Transverse colon (tissue), 4 donors: ENCODE measurements at regions not wholly inside any gene's neighbourhood (a gene's known extent, or its start where the extent isn't known, plus 50 kb on each side); places are given as distances from the start of the nearest gene placed in this dataset.

ENCODE experiments used
- DNase-seq: peaks from one replicate; pipeline ENCODE4 v3.0.0-alpha.2; 2019
- H3K27ac ChIP-seq, 4 donors: fragments of 200-600 bp; sonication (generic); 2 replicates each; pipeline ENCODE4 v1.5.1; 2016 to 2018; ENCODE audit warnings: inconsistent platforms in 4 of 4
- H3K27me3 ChIP-seq: fragments of 200-600 bp; sonication (generic); 2 replicates; pipeline ENCODE4 v1.5.1; 2017; ENCODE audit warnings: inconsistent platforms
- H3K36me3 ChIP-seq, 4 donors: fragments of 200-600 bp; sonication (generic); 2 replicates each; pipeline ENCODE4 v1.5.1; 2017 to 2019; ENCODE audit warnings: inconsistent platforms in 4 of 4
- H3K4me1 ChIP-seq, 4 donors: fragments of 200-600 bp; sonication (generic); 2 replicates each; pipeline ENCODE4 v1.5.1; 2017 to 2020; ENCODE audit warnings: inconsistent platforms in 4 of 4
- H3K4me3 ChIP-seq, 4 donors: fragments of 200-600 bp; sonication (generic); 1 replicate in 1 of 4; 2 replicates in 3 of 4; pipeline versions ENCODE4 v1.5.1 to v1.6.1; 2017 to 2019; ENCODE audit warnings: inconsistent platforms in 4 of 4
- H3K9me3 ChIP-seq, 2 donors: fragments of 200-600 bp; sonication (generic); 2 replicates each; pipeline ENCODE4 v1.5.1; 2017 to 2019; ENCODE audit warnings: inconsistent platforms in 2 of 2
- EP300 ChIP-seq: sonication (generic); formaldehyde crosslinking; IDR thresholded peaks from one replicate; pipeline ENCODE4 v1.6.1; 2017; ENCODE audit warnings: antibody characterized with exemption, low read depth
- POLR2A ChIP-seq: fragments of 450-650 bp; IDR thresholded peaks from one replicate; pipeline ENCODE4 v1.6.1; 2016; ENCODE audit warnings: antibody characterized with exemption, mild to moderate bottlenecking, moderate library complexity
- POLR2AphosphoS5 ChIP-seq, 3 donors: sonication (generic); formaldehyde crosslinking; IDR thresholded peaks; one replicate each; pipeline ENCODE4 v1.6.1; 2016; ENCODE audit warnings: antibody characterized with exemption in 3 of 3
- WGBS, 2 donors: methylation state at CpG; one replicate each; pipeline ENCODE4 v1.1.5; 2018; ENCODE audit warnings: low coverage in 1 of 2; 5-methylcytosine and 5-hydroxymethylcytosine counted together
- in situ Hi-C, 4 donors: fragments of 200-750 bp; cut with MboI; loops; one replicate each; pipeline versions ENCODE4 v1.15.0 to v1.15.1; 2017; ENCODE audit warnings: low sequenced_read_pairs in 3 of 4, low pct_ligation_motif_present in 1 of 4, low pct_unique_long_range_greater_than_20kb in 1 of 4
- intact Hi-C: fragments of 100-400 bp; cut with DNase I; formaldehyde crosslinking; loops from one replicate; pipeline ENCODE4 v1.15.1; 2023; ENCODE audit warnings: low total_unique reads
- TF ChIP-seq, protein P1 (sequence below), 5 experiments: fragments of 200-600 bp in 3 of 5; fragments of 450-650 bp in 2 of 5; sonication (generic) in 3 of 5; IDR thresholded peaks; 1 replicate in 2 of 5; 2 replicates in 3 of 5; pipeline ENCODE4 v1.5.1; 2016 to 2017; ENCODE audit warnings: antibody characterized with exemption in 5 of 5, inconsistent platforms in 3 of 5, mild to moderate bottlenecking in 2 of 5, moderate library complexity in 1 of 5

DNA sequence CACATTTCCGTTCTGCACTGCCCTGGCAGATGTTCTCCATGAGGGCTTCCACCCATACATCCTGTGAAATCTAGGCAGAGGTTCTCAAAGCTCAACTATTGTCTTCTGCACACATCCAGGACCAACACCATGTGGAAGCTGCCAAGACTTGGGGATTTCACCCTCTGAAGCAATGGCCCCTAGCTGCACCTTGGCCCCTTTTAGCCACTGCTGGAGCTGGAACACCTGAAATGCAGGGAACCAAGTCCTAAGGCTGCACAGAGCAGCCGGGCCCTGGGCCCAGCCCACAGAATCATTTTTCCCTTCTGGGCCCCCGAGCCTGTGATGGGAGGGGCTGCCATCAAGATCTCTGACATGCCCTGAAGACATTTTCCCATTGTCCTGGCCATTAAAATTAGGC lies 228.7 kb downstream of the ANXA1 start:
- H3K4me3 ChIP-seq, result no peak overlapping the region
- no peaks in the 10 kb centered on the region for H3K4me1 ChIP-seq
- in situ Hi-C loops, result no loop called here
- no peaks in the 10 kb centered on the region for H3K27me3 ChIP-seq
- WGBS, 2 donors, result 56% methylated on average over 3 of the region's 3 CpGs; no CpG with 5 or more reads in 1 of the 2 donors
- no peak for DNase-seq
- no peak overlapping the region for H3K27ac ChIP-seq
- intact Hi-C loops, result no loop called here
- no peaks in the 10 kb centered on the region for H3K36me3 ChIP-seq
- TF ChIP-seq POLR2AphosphoS5 (IDR thresholded peaks at IDR 0.05), result no peak
- no peak for TF ChIP-seq POLR2A
- no peak for TF ChIP-seq EP300
- TF ChIP-seq, protein P1, sequence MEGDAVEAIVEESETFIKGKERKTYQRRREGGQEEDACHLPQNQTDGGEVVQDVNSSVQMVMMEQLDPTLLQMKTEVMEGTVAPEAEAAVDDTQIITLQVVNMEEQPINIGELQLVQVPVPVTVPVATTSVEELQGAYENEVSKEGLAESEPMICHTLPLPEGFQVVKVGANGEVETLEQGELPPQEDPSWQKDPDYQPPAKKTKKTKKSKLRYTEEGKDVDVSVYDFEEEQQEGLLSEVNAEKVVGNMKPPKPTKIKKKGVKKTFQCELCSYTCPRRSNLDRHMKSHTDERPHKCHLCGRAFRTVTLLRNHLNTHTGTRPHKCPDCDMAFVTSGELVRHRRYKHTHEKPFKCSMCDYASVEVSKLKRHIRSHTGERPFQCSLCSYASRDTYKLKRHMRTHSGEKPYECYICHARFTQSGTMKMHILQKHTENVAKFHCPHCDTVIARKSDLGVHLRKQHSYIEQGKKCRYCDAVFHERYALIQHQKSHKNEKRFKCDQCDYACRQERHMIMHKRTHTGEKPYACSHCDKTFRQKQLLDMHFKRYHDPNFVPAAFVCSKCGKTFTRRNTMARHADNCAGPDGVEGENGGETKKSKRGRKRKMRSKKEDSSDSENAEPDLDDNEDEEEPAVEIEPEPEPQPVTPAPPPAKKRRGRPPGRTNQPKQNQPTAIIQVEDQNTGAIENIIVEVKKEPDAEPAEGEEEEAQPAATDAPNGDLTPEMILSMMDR (IDR thresholded peaks at IDR 0.05), result no peak
- no peaks in the 10 kb centered on the region for H3K9me3 ChIP-seq

GRCh38 chr9:73402081-73403028 lies 250.7 kb downstream of the ANXA1 start:
- Histone ChIP-seq H3K4me1 (no peaks in the 10 kb centered on the region), H3K36me3 (no peaks in the 10 kb centered on the region), H3K27me3 (no peaks in the 10 kb centered on the region), H3K27ac (no peak overlapping the region), H3K4me3 (no peak overlapping the region), H3K9me3 (no peaks in the 10 kb centered on the region)
- 92 to 93% methylated on average over 4 of the region's 4 CpGs for WGBS, 2 donors
- no peak for TF ChIP-seq EP300
- no peak for TF ChIP-seq POLR2AphosphoS5 (IDR thresholded peaks at IDR 0.05)
- TF ChIP-seq, protein P1 (IDR thresholded peaks at IDR 0.05), result no peak
- no peak for TF ChIP-seq POLR2A
- intact Hi-C loops, result no loop called here
- in situ Hi-C loops, result no loop called here
- DNase-seq, result no peak

GRCh38 chr9:73411494-73411893 lies 259.8 kb downstream of the ANXA1 start:
- intact Hi-C loops, result no loop called here
- WGBS, 2 donors, result 39 to 50% methylated on average over 2 of the region's 2 CpGs
- no peak for TF ChIP-seq POLR2AphosphoS5 (IDR thresholded peaks at IDR 0.05)

GRCh38 chr9:73412874-73413273 lies 261.2 kb downstream of the ANXA1 start:
- no peaks in the 10 kb centered on the region for H3K36me3 ChIP-seq
- H3K4me1 ChIP-seq, result no peaks in the 10 kb centered on the region
- H3K27ac ChIP-seq, result no peak overlapping the region
- H3K4me3 ChIP-seq, result no peak overlapping the region
- no peak for DNase-seq
- H3K9me3 ChIP-seq, result no peaks in the 10 kb centered on the region
- intact Hi-C loops (no loop called here), in situ Hi-C loops (no loop called here)
- no peaks in the 10 kb centered on the region for H3K27me3 ChIP-seq
- TF ChIP-seq, protein P1 (IDR thresholded peaks at IDR 0.05), result no peak
- no peak for TF ChIP-seq EP300
- TF ChIP-seq POLR2AphosphoS5 (IDR thresholded peaks at IDR 0.05), result no peak
- TF ChIP-seq POLR2A, result no peak

More at GRCh38 chr9:73411494-73411893, 259.8 kb downstream of the ANXA1 start:
- H3K36me3 ChIP-seq, result no peaks in the 10 kb centered on the region
- no peak for DNase-seq
- H3K27ac ChIP-seq, result no peak overlapping the region
- no peaks in the 10 kb centered on the region for H3K27me3 ChIP-seq
- in situ Hi-C loops, result no loop called here
- H3K4me3 ChIP-seq, result no peak overlapping the region
- H3K4me1 ChIP-seq, result no peaks in the 10 kb centered on the region
- no peaks in the 10 kb centered on the region for H3K9me3 ChIP-seq
